ENCODE measurements at regions not wholly inside any gene's neighbourhood (a gene's known extent, or its start where the extent isn't known, plus 50 kb on each side); places are given as distances from the start of the nearest gene placed in this dataset.

DNA sequence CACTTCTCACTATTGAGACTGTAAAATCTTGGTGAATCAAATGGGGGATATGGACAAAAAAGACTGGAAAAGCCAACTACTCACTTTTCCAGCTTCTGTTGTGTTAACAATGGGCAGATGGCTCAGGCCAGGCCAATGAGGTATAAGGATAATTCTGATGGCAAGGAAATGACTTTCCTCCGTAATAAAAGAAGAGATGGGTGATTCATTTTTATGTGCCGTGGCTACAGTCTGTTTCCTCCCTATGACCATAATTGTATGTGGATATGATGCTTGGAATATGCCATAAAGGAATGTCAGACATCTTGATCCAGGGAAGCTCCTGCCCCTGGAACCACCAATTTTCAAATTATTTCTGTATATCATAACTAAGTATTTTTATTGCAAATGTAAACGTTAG lies 406.8 kb downstream of the CCDC85A start:
- TF ChIP-seq, protein P1, sequence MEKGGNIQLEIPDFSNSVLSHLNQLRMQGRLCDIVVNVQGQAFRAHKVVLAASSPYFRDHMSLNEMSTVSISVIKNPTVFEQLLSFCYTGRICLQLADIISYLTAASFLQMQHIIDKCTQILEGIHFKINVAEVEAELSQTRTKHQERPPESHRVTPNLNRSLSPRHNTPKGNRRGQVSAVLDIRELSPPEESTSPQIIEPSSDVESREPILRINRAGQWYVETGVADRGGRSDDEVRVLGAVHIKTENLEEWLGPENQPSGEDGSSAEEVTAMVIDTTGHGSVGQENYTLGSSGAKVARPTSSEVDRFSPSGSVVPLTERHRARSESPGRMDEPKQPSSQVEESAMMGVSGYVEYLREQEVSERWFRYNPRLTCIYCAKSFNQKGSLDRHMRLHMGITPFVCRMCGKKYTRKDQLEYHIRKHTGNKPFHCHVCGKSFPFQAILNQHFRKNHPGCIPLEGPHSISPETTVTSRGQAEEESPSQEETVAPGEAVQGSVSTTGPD (CRISPR knock-in tag; IDR thresholded peaks at IDR 0.05), result no peak
- TF ChIP-seq GATA4 (IDR thresholded peaks at IDR 0.05; ENCODE audit: borderline replicate concordance, low read depth), result no peak
- TF ChIP-seq ZNF766 (CRISPR knock-in tag; IDR thresholded peaks at IDR 0.05; ENCODE audit: borderline replicate concordance), result no peak
- TF ChIP-seq POLR2A (IDR thresholded peaks at IDR 0.05; ENCODE audit: insufficient read depth in 1 of 2, low read depth in 2 of 2, low read length in 2 of 2), result no peak
- TF ChIP-seq ZNF672 (CRISPR knock-in tag; IDR thresholded peaks at IDR 0.05), result no peak
- TF ChIP-seq ZNF274 (CRISPR knock-in tag; IDR thresholded peaks at IDR 0.05), result no peak
- TF ChIP-seq, protein P2, sequence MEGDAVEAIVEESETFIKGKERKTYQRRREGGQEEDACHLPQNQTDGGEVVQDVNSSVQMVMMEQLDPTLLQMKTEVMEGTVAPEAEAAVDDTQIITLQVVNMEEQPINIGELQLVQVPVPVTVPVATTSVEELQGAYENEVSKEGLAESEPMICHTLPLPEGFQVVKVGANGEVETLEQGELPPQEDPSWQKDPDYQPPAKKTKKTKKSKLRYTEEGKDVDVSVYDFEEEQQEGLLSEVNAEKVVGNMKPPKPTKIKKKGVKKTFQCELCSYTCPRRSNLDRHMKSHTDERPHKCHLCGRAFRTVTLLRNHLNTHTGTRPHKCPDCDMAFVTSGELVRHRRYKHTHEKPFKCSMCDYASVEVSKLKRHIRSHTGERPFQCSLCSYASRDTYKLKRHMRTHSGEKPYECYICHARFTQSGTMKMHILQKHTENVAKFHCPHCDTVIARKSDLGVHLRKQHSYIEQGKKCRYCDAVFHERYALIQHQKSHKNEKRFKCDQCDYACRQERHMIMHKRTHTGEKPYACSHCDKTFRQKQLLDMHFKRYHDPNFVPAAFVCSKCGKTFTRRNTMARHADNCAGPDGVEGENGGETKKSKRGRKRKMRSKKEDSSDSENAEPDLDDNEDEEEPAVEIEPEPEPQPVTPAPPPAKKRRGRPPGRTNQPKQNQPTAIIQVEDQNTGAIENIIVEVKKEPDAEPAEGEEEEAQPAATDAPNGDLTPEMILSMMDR (CRISPR knock-in tag; IDR thresholded peaks at IDR 0.05), result no peak
- no peak for TF ChIP-seq TOE1 (CRISPR knock-in tag; IDR thresholded peaks at IDR 0.05)
- no peak for TF ChIP-seq MYNN (CRISPR knock-in tag; IDR thresholded peaks at IDR 0.05; ENCODE audit: low read depth)
- no peak for TF ChIP-seq SIN3A (IDR thresholded peaks at IDR 0.05; ENCODE audit: borderline replicate concordance, low read depth, low read length)
- TF ChIP-seq KMT2A (CRISPR knock-in tag; IDR thresholded peaks at IDR 0.05), result no peak
- TF ChIP-seq, protein P3, sequence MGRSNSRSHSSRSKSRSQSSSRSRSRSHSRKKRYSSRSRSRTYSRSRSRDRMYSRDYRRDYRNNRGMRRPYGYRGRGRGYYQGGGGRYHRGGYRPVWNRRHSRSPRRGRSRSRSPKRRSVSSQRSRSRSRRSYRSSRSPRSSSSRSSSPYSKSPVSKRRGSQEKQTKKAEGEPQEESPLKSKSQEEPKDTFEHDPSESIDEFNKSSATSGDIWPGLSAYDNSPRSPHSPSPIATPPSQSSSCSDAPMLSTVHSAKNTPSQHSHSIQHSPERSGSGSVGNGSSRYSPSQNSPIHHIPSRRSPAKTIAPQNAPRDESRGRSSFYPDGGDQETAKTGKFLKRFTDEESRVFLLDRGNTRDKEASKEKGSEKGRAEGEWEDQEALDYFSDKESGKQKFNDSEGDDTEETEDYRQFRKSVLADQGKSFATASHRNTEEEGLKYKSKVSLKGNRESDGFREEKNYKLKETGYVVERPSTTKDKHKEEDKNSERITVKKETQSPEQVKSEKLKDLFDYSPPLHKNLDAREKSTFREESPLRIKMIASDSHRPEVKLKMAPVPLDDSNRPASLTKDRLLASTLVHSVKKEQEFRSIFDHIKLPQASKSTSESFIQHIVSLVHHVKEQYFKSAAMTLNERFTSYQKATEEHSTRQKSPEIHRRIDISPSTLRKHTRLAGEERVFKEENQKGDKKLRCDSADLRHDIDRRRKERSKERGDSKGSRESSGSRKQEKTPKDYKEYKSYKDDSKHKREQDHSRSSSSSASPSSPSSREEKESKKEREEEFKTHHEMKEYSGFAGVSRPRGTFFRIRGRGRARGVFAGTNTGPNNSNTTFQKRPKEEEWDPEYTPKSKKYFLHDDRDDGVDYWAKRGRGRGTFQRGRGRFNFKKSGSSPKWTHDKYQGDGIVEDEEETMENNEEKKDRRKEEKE (IDR thresholded peaks at IDR 0.05), result no peak
